OCI-LY3 (cell line): ENCODE measurements at regions not wholly inside any gene's neighbourhood (a gene's known extent, or its start where the extent isn't known, plus 50 kb on each side); places are given as distances from the start of the nearest gene placed in this dataset.

Experiments used
- H2AFZ ChIP-seq: fragments of 200-600, 300-600 bp; shearing (Covaris generic); 2 replicates; pipeline ENCODE4 v1.6.0; 2014; ENCODE audit warnings: antibody characterized with exemption, low read depth, low read length
- H3K27ac ChIP-seq: fragments of 200-600, 300-600 bp; sonication (generic); 2 replicates; pipeline ENCODE4 v1.5.1; 2014; ENCODE audit warnings: mild to moderate bottlenecking, low read length, moderate library complexity, mixed read lengths
- H3K27me3 ChIP-seq: fragments of 200-600, 300-600 bp; sonication (generic); 2 replicates; pipeline ENCODE4 v1.6.1; 2014; ENCODE audit warnings: low read depth, low read length, mixed read lengths
- H3K36me3 ChIP-seq: fragments of 200-600, 300-600 bp; sonication (generic); replicated peaks from 2 replicates; pipeline ENCODE3; 2014; ENCODE audit warnings: low read depth, low read length, mixed read lengths
- H3K4me1 ChIP-seq: fragments of 300-600, 200-600 bp; sonication (generic); 2 replicates; pipeline ENCODE4 v1.6.1; 2014; ENCODE audit warnings: low read length, mixed read lengths
- H3K4me2 ChIP-seq: fragments of 200-600, 300-600 bp; sonication (generic); 2 replicates; pipeline ENCODE4 v1.6.1; 2014; ENCODE audit warnings: low read length, mixed read lengths
- H3K4me3 ChIP-seq: fragments of 300-600, 200-600 bp; sonication (generic); 2 replicates; pipeline ENCODE4 v1.5.1; 2014; ENCODE audit warnings: antibody characterized with exemption, mild to moderate bottlenecking, low read length, moderate library complexity
- H3K79me2 ChIP-seq: fragments of 300-600, 200-600 bp; shearing (Covaris generic); 2 replicates; pipeline ENCODE4 v1.6.1; 2014; ENCODE audit warnings: mild to moderate bottlenecking, low read length, mixed read lengths
- H3K9ac ChIP-seq: fragments of 300-600, 200-600 bp; shearing (Covaris generic); 2 replicates; pipeline ENCODE4 v1.6.0; 2014; ENCODE audit warnings: mild to moderate bottlenecking, low read length, moderate library complexity
- H3K9me3 ChIP-seq: fragments of 200-600, 300-600 bp; shearing (Covaris generic); 2 replicates; pipeline ENCODE4 v1.6.1; 2014; ENCODE audit warnings: low read length, mixed read lengths; ENCODE audit not compliant: insufficient read depth
- H4K20me1 ChIP-seq: fragments of 200-600, 300-600 bp; sonication (generic); 2 replicates; pipeline ENCODE4 v1.6.1; 2016; ENCODE audit warnings: low read length, mixed read lengths; ENCODE audit not compliant: insufficient read depth
- CTCF ChIP-seq: fragments of 200-600, 300-600 bp; sonication (generic); IDR thresholded peaks from 2 replicates; pipeline ENCODE4 v1.5.1; 2014; ENCODE audit warnings: antibody characterized with exemption, low read length, low read depth
- EZH2phosphoT487 ChIP-seq: fragments of 200-600 bp; shearing (Covaris generic); IDR thresholded peaks from 2 replicates; pipeline ENCODE4 v1.6.1; 2018; ENCODE audit warnings: antibody characterized with exemption, mixed run types, low read depth

GRCh38 chr2:6510532-6510931 is 355.2 kb downstream of the CMPK2 start:
- no peak overlapping the region for H3K27ac ChIP-seq
- H2AFZ ChIP-seq, result no peak overlapping the region
- H3K4me2 ChIP-seq, result no peak overlapping the region
- H3K4me3 ChIP-seq, result no peak overlapping the region
- TF ChIP-seq EZH2phosphoT487 (no peak), CTCF (no peak)
- no peaks in the 10 kb centered on the region for H3K4me1 ChIP-seq
- no peaks in the 10 kb centered on the region for H4K20me1 ChIP-seq
- no peak overlapping the region for H3K9ac ChIP-seq
- no peaks in the 10 kb centered on the region for H3K27me3 ChIP-seq
- no peaks in the 10 kb centered on the region for H3K9me3 ChIP-seq
- H3K79me2 ChIP-seq, result no peaks in the 10 kb centered on the region
- H3K36me3 ChIP-seq, result no peaks in the 10 kb centered on the region

GRCh38 chr2:6512589-6512988 is 353.1 kb downstream of the CMPK2 start:
- no peaks in the 10 kb centered on the region for H3K4me1 ChIP-seq
- H3K9ac ChIP-seq, result no peak overlapping the region
- H2AFZ ChIP-seq, result no peak overlapping the region
- no peaks in the 10 kb centered on the region for H3K9me3 ChIP-seq
- H3K27ac ChIP-seq, result no peak overlapping the region
- TF ChIP-seq EZH2phosphoT487, result no peak
- TF ChIP-seq CTCF, result no peak
- H3K4me3 ChIP-seq, result no peak overlapping the region
- no peaks in the 10 kb centered on the region for H3K36me3 ChIP-seq
- H3K4me2 ChIP-seq, result no peak overlapping the region
- no peaks in the 10 kb centered on the region for H3K79me2 ChIP-seq
- H4K20me1 ChIP-seq, result no peaks in the 10 kb centered on the region
- no peaks in the 10 kb centered on the region for H3K27me3 ChIP-seq

- no peaks in the 10 kb centered on the region for H3K79me2 ChIP-seq
- H3K4me3 ChIP-seq, result no peak overlapping the region
- TF ChIP-seq EZH2phosphoT487 (no peak), CTCF (no peak)
- no peak overlapping the region for H3K4me2 ChIP-seq
- no peak overlapping the region for H3K27ac ChIP-seq
- H3K9ac ChIP-seq, result no peak overlapping the region
- H2AFZ ChIP-seq, result no peak overlapping the region
- no peaks in the 10 kb centered on the region for H3K36me3 ChIP-seq
- no peaks in the 10 kb centered on the region for H3K27me3 ChIP-seq
- no peaks in the 10 kb centered on the region for H4K20me1 ChIP-seq
- H3K4me1 ChIP-seq, result no peaks in the 10 kb centered on the region
- H3K9me3 ChIP-seq, result no peaks in the 10 kb centered on the region
These were observed 349.0 kb downstream of the CMPK2 start for GRCh38 chr2:6516674-6517073.

GRCh38 chr2:6518361-6518760 is 347.3 kb downstream of the CMPK2 start:
- Histone ChIP-seq H4K20me1 (no peaks in the 10 kb centered on the region), H3K27me3 (no peaks in the 10 kb centered on the region), H3K36me3 (no peaks in the 10 kb centered on the region), H3K4me3 (no peak overlapping the region), H2AFZ (no peak overlapping the region), H3K9ac (no peak overlapping the region), H3K4me1 (no peaks in the 10 kb centered on the region), H3K27ac (no peak overlapping the region), H3K4me2 (no peak overlapping the region), H3K79me2 (no peaks in the 10 kb centered on the region), H3K9me3 (no peaks in the 10 kb centered on the region)
- no peak for TF ChIP-seq EZH2phosphoT487
- TF ChIP-seq CTCF, result no peak
